Liver (tissue), 3 donors: ENCODE measurements at regions not wholly inside any gene's neighbourhood (a gene's known extent, or its start where the extent isn't known, plus 50 kb on each side); places are given as distances from the start of the nearest gene placed in this dataset.

Source experiments
- CTCF ChIP-seq: fragments of 150-350 bp; IDR thresholded peaks from 2 replicates; pipeline ENCODE4 v1.5.1; 2017; ENCODE audit warnings: improper control_type of control experiment, low read depth, low read length; ENCODE audit not compliant: missing input control
- EGR1 ChIP-seq, 2 donors: IDR thresholded peaks; 2 replicates each; pipeline ENCODE4 v1.6.1; 2016 to 2018; ENCODE audit warnings: antibody characterized with exemption in 2 of 2, low read depth in 2 of 2
- FOXA1 ChIP-seq: IDR thresholded peaks from 2 replicates; pipeline ENCODE4 v1.6.1; 2016; ENCODE audit warnings: antibody characterized with exemption
- GABPA ChIP-seq, 2 donors: IDR thresholded peaks in 1 of 2; conservative IDR thresholded peaks in 1 of 2; 2 replicates each; pipeline ENCODE4 v1.6.1; 2016; ENCODE audit warnings: antibody characterized with exemption in 2 of 2, mild to moderate bottlenecking in 1 of 2, moderate library complexity in 1 of 2
- HNF4A ChIP-seq, 2 donors: conservative IDR thresholded peaks; 2 replicates each; pipeline ENCODE4 v1.6.1; 2016; ENCODE audit warnings: antibody characterized with exemption in 2 of 2, mild to moderate bottlenecking in 2 of 2
- JUND ChIP-seq, 2 donors: IDR thresholded peaks; 2 replicates each; pipeline ENCODE4 v1.6.1; 2016; ENCODE audit warnings: antibody characterized with exemption in 2 of 2
- SP1 ChIP-seq: IDR thresholded peaks from 2 replicates; pipeline ENCODE4 v1.6.1; 2018; ENCODE audit warnings: antibody characterized with exemption, mild to moderate bottlenecking
- TAF1 ChIP-seq: conservative IDR thresholded peaks from 2 replicates; pipeline ENCODE4 v1.6.1; 2016; ENCODE audit warnings: antibody characterized with exemption, mild to moderate bottlenecking
- TF ChIP-seq, protein P1 (sequence below): IDR thresholded peaks from 2 replicates; pipeline ENCODE4 v1.6.1; 2016; ENCODE audit warnings: antibody characterized with exemption, mild to moderate bottlenecking
- donor health status: healthy.
- donor health status: healthy.

DNA sequence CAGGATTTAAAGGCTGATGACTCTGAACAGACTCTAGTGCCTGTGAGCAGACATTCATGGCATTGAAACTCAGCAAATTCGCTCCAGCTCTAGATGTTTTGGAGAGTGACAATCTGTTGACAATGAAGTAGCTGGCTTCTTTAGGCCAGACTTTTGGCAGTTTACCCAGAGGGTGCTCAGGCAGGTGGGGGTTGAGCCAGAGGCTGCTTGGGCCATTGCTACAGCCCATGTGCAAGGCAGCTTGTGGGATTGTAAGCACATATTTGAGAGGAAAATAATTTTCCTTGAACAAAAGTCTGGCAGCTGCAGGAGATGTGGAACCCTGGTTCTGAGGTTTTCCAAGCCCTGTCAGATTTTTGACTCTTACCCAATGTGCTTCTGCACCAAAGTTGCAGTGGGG, 311.6 kb downstream of the CDC5L start:
- TF ChIP-seq TAF1 = no peak
- TF ChIP-seq CTCF = no peak
- TF ChIP-seq, protein P1, sequence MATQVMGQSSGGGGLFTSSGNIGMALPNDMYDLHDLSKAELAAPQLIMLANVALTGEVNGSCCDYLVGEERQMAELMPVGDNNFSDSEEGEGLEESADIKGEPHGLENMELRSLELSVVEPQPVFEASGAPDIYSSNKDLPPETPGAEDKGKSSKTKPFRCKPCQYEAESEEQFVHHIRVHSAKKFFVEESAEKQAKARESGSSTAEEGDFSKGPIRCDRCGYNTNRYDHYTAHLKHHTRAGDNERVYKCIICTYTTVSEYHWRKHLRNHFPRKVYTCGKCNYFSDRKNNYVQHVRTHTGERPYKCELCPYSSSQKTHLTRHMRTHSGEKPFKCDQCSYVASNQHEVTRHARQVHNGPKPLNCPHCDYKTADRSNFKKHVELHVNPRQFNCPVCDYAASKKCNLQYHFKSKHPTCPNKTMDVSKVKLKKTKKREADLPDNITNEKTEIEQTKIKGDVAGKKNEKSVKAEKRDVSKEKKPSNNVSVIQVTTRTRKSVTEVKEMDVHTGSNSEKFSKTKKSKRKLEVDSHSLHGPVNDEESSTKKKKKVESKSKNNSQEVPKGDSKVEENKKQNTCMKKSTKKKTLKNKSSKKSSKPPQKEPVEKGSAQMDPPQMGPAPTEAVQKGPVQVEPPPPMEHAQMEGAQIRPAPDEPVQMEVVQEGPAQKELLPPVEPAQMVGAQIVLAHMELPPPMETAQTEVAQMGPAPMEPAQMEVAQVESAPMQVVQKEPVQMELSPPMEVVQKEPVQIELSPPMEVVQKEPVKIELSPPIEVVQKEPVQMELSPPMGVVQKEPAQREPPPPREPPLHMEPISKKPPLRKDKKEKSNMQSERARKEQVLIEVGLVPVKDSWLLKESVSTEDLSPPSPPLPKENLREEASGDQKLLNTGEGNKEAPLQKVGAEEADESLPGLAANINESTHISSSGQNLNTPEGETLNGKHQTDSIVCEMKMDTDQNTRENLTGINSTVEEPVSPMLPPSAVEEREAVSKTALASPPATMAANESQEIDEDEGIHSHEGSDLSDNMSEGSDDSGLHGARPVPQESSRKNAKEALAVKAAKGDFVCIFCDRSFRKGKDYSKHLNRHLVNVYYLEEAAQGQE = no peak
- TF ChIP-seq EGR1 (IDR thresholded peaks at IDR 0.05; ENCODE audit: low read depth in 2 of 2) = no peak
- TF ChIP-seq FOXA1 = no peak
- no peak for TF ChIP-seq GABPA (IDR thresholded peaks at IDR 0.05 in 1 of 2, conservative IDR thresholded peaks at IDR 0.05 in 1 of 2)
- no peak for TF ChIP-seq SP1
- TF ChIP-seq HNF4A (conservative IDR thresholded peaks at IDR 0.05) = no peak
- no peak for TF ChIP-seq JUND (IDR thresholded peaks at IDR 0.05)
